Stomach (tissue), 8 donors: ENCODE measurements at regions not wholly inside any gene's neighbourhood (a gene's known extent, or its start where the extent isn't known, plus 50 kb on each side); places are given as distances from the start of the nearest gene placed in this dataset.

ENCODE experiments used
- DNase-seq, 2 donors: peaks; one replicate each; pipeline versions ENCODE4 v3.0.0 to v3.0.0-alpha.2; 2013 to 2019
- H3K27ac ChIP-seq, 5 donors: fragments of 200-600 bp in 4 of 5; sonication (generic) in 4 of 5; one replicate each; pipeline ENCODE4 v1.5.1; 2013 to 2019; ENCODE audit warnings: mild to moderate bottlenecking in 1 of 5, moderate library complexity in 1 of 5
- H3K27me3 ChIP-seq, 3 donors: fragments of 200-600 bp; sonication (generic); one replicate each; pipeline ENCODE4 v1.5.1; 2017 to 2019; ENCODE audit warnings: mixed run types in 1 of 3
- H3K36me3 ChIP-seq, 4 donors: fragments of 200-600 bp; sonication (generic); 1 replicate in 3 of 4; 2 replicates in 1 of 4; pipeline ENCODE4 v1.5.1; 2016 to 2019
- H3K4me1 ChIP-seq, 4 donors: fragments of 200-600 bp; sonication (generic); one replicate each; pipeline ENCODE4 v1.5.1; 2016 to 2019
- H3K4me3 ChIP-seq, 4 donors: fragments of 200-600 bp; sonication (generic) in 3 of 4; one replicate each; pipeline ENCODE4 v1.5.1; 2016 to 2019; ENCODE audit warnings: mild to moderate bottlenecking in 1 of 4
- H3K9me3 ChIP-seq, 4 donors: fragments of 200-600 bp; sonication (generic); one replicate each; pipeline ENCODE4 v1.5.1; 2016 to 2019
- EP300 ChIP-seq: sonication (generic); formaldehyde crosslinking; IDR thresholded peaks from one replicate; pipeline ENCODE4 v1.6.1; 2017; ENCODE audit warnings: antibody characterized with exemption
- POLR2A ChIP-seq, 4 donors: fragments of 450-650 bp; IDR thresholded peaks; one replicate each; pipeline ENCODE4 v1.6.1; 2016; ENCODE audit warnings: antibody characterized with exemption in 4 of 4, control low read depth in 2 of 4, mild to moderate bottlenecking in 1 of 4, moderate library complexity in 1 of 4
- POLR2AphosphoS5 ChIP-seq, 3 donors: sonication (generic); formaldehyde crosslinking; IDR thresholded peaks; one replicate each; pipeline ENCODE4 v1.6.1; 2016; ENCODE audit warnings: antibody characterized with exemption in 3 of 3
- WGBS, 5 donors: extraction: QIAGEN DNeasy Blood & Tissue Kit in 3 of 5; methylation state at CpG; one replicate each; pipeline versions ENCODE4 v1.1.5 to v1.1.7; 2013 to 2018; 5-methylcytosine and 5-hydroxymethylcytosine counted together
- intact Hi-C: fragments of 100-400 bp; cut with DNase I; formaldehyde crosslinking; loops from one replicate; pipeline ENCODE4 v1.15.1; 2023; ENCODE audit warnings: low total_unique reads
- TF ChIP-seq, protein P1 (sequence below), 7 experiments: fragments of 450-650 bp in 4 of 7; fragments of 200-600 bp in 3 of 7; sonication (generic) in 3 of 7; IDR thresholded peaks; one replicate each; pipeline ENCODE4 v1.5.1; 2016 to 2019; ENCODE audit warnings: antibody characterized with exemption in 7 of 7, control low read depth in 2 of 7, mild to moderate bottlenecking in 1 of 7
- donor health status: healthy with polysubstance abuse.
- donor health status: Bipolar disorder and iron deficiency.
- donor health status: healthy.

GRCh38 chr5:6019612-6020011 is 358.7 kb downstream of the MED10 start:
- 42 to 72% (median 44%) methylated on average over 4 of the region's 4 CpGs for WGBS, 5 donors
- no peak overlapping the region for H3K4me3 ChIP-seq
- H3K36me3 ChIP-seq, result no peaks in the 10 kb centered on the region
- TF ChIP-seq POLR2AphosphoS5 (IDR thresholded peaks at IDR 0.05) (no peak), EP300 (no peak), POLR2A (IDR thresholded peaks at IDR 0.05) (no peak)
- TF ChIP-seq, protein P1, sequence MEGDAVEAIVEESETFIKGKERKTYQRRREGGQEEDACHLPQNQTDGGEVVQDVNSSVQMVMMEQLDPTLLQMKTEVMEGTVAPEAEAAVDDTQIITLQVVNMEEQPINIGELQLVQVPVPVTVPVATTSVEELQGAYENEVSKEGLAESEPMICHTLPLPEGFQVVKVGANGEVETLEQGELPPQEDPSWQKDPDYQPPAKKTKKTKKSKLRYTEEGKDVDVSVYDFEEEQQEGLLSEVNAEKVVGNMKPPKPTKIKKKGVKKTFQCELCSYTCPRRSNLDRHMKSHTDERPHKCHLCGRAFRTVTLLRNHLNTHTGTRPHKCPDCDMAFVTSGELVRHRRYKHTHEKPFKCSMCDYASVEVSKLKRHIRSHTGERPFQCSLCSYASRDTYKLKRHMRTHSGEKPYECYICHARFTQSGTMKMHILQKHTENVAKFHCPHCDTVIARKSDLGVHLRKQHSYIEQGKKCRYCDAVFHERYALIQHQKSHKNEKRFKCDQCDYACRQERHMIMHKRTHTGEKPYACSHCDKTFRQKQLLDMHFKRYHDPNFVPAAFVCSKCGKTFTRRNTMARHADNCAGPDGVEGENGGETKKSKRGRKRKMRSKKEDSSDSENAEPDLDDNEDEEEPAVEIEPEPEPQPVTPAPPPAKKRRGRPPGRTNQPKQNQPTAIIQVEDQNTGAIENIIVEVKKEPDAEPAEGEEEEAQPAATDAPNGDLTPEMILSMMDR (IDR thresholded peaks at IDR 0.05), result no peak
- no peaks in the 10 kb centered on the region for H3K4me1 ChIP-seq
- no peak overlapping the region for H3K27ac ChIP-seq
- intact Hi-C loops, result no loop called here
- H3K9me3 ChIP-seq, result no peaks in the 10 kb centered on the region
- H3K27me3 ChIP-seq, result no peaks in the 10 kb centered on the region
- DNase-seq, result no peak

DNA sequence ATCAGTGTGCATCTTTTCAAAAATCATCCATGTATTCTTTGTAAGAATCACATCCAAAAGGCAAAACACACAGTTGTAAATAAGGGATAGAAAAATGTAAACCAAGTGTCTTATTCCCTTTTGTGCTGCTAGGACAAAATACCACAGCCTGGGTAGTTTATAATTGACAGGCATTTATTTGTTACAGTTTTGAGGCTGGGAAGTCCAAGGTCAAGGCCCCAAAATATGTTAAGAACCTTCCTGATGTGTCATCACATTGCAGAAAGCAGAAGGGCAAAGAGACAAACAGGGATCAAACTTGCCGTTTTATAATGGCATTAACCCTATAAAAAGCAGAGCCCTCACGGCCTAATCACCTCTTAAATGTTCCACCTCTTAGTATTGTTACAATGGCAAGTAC is 364.8 kb downstream of the MED10 start:
- no peaks in the 10 kb centered on the region for H3K4me1 ChIP-seq
- no peaks in the 10 kb centered on the region for H3K27me3 ChIP-seq
- DNase-seq, result no peak
- H3K36me3 ChIP-seq, result no peaks in the 10 kb centered on the region
- no peak overlapping the region for H3K4me3 ChIP-seq
- H3K27ac ChIP-seq, result no peak overlapping the region
- intact Hi-C loops, result no loop called here
- TF ChIP-seq EP300 (no peak), POLR2AphosphoS5 (IDR thresholded peaks at IDR 0.05) (no peak), POLR2A (IDR thresholded peaks at IDR 0.05) (no peak)
- TF ChIP-seq, protein P1 (IDR thresholded peaks at IDR 0.05), result no peak
- WGBS, 5 donors, result 41 to 79% (median 70%) methylated on average over 2 of the region's 2 CpGs
- peaks cover 0 to 6% (median 4%) of the 10 kb centered on the region in 4 donors for H3K9me3 ChIP-seq

- H3K27ac ChIP-seq, result no peak overlapping the region
- H3K4me1 ChIP-seq, result no peaks in the 10 kb centered on the region
- intact Hi-C loops, result no loop called here
- WGBS, 5 donors, result 50 to 79% (median 70%) methylated on average over 1 of the region's 1 CpG
- H3K4me3 ChIP-seq, result no peak overlapping the region
- no peak for DNase-seq
- no peaks in the 10 kb centered on the region for H3K36me3 ChIP-seq
- H3K9me3 ChIP-seq, result peaks cover 0 to 6% (median 4%) of the 10 kb centered on the region in 4 donors
- TF ChIP-seq POLR2AphosphoS5 (IDR thresholded peaks at IDR 0.05) (no peak), EP300 (no peak)
- TF ChIP-seq, protein P1 (IDR thresholded peaks at IDR 0.05), result no peak
- no peaks in the 10 kb centered on the region for H3K27me3 ChIP-seq
These were observed 367.1 kb downstream of the MED10 start for GRCh38 chr5:6011199-6011598.

GRCh38 chr5:6006838-6007314 is 371.5 kb downstream of the MED10 start:
- intact Hi-C loops, result no loop called here
- H3K27me3 ChIP-seq, result no peaks in the 10 kb centered on the region
- TF ChIP-seq EP300 (no peak), POLR2A (IDR thresholded peaks at IDR 0.05) (no peak), POLR2AphosphoS5 (IDR thresholded peaks at IDR 0.05) (no peak)
- TF ChIP-seq, protein P1 (IDR thresholded peaks at IDR 0.05), result no peak
- no peaks in the 10 kb centered on the region for H3K36me3 ChIP-seq
- no peak for DNase-seq
- no peak overlapping the region for H3K4me3 ChIP-seq
- H3K4me1 ChIP-seq, result no peaks in the 10 kb centered on the region
- peaks cover 0 to under 1% (median 0%) of the 10 kb centered on the region in 4 donors for H3K9me3 ChIP-seq
- H3K27ac ChIP-seq, result no peak overlapping the region
- 65 to 88% (median 78%) methylated on average over 6 to 9 of the region's 9 CpGs for WGBS, 5 donors
